ENCODE measurements at regions not wholly inside any gene's neighbourhood (a gene's known extent, or its start where the extent isn't known, plus 50 kb on each side); places are given as distances from the start of the nearest gene placed in this dataset.
"Not testable (repeated sequence)": the region's sequence is repeated elsewhere in the genome, so short reads cannot be mapped to it uniquely, and the experiment has no call there.

- DNase-seq (ENCODE audit: low spot score), result no peak
These were observed 610.3 kb upstream of the AADAT start for GRCh38 chr4:170700064-170700463.

- DNase-seq (ENCODE audit: low spot score), result no peak
These were observed 608.6 kb upstream of the AADAT start for GRCh38 chr4:170698334-170698733.

GRCh38 chr4:170697845-170698244 lies 608.1 kb upstream of the AADAT start:
- no peak for DNase-seq (ENCODE audit: low spot score)

- no peak for DNase-seq (ENCODE audit: low spot score)
These were observed 607.3 kb upstream of the AADAT start for GRCh38 chr4:170697045-170697444.

GRCh38 chr4:170691168-170691567 lies 601.4 kb upstream of the AADAT start:
- DNase-seq (ENCODE audit: low spot score), result no peak

GRCh38 chr4:170687751-170688150 lies 598.0 kb upstream of the AADAT start:
- DNase-seq (ENCODE audit: low spot score), result no peak

- DNase-seq (ENCODE audit: low spot score), result not testable (repeated sequence)
These were observed 595.9 kb upstream of the AADAT start for GRCh38 chr4:170685701-170686100.

- DNase-seq (ENCODE audit: low spot score), result no peak
These were observed 593.0 kb upstream of the AADAT start for GRCh38 chr4:170682558-170683294.

- DNase-seq (ENCODE audit: low spot score), result not testable (repeated sequence)
These were observed 592.3 kb upstream of the AADAT start for GRCh38 chr4:170682087-170682486.

- no peak for DNase-seq (ENCODE audit: low spot score)
These were observed 586.0 kb upstream of the AADAT start for GRCh38 chr4:170675568-170676262.

GRCh38 chr4:170674176-170674575 lies 584.4 kb upstream of the AADAT start:
- DNase-seq (ENCODE audit: low spot score), result no peak

- DNase-seq (ENCODE audit: low spot score), result no peak
These were observed 582.7 kb upstream of the AADAT start for GRCh38 chr4:170672381-170672965.

GRCh38 chr4:170671171-170671570 lies 581.4 kb upstream of the AADAT start:
- DNase-seq (ENCODE audit: low spot score), result no peak

GRCh38 chr4:170667814-170668213 lies 578.1 kb upstream of the AADAT start:
- DNase-seq (ENCODE audit: low spot score), result no peak

- DNase-seq (ENCODE audit: low spot score), result no peak
These were observed 577.2 kb upstream of the AADAT start for GRCh38 chr4:170666909-170667308.

GRCh38 chr4:170662250-170662649 lies 572.5 kb upstream of the AADAT start:
- DNase-seq (ENCODE audit: low spot score), result no peak

GRCh38 chr4:170657761-170658160 lies 568.0 kb upstream of the AADAT start:
- DNase-seq (ENCODE audit: low spot score), result no peak

GRCh38 chr4:170656506-170656905 lies 566.8 kb upstream of the AADAT start:
- DNase-seq (ENCODE audit: low spot score), result no peak

GRCh38 chr4:170652571-170652970 lies 562.8 kb upstream of the AADAT start:
- DNase-seq (ENCODE audit: low spot score), result no peak

GRCh38 chr4:170651786-170652185 lies 562.0 kb upstream of the AADAT start:
- DNase-seq (ENCODE audit: low spot score), result no peak

GRCh38 chr4:170627418-170627817 lies 537.7 kb upstream of the AADAT start:
- no peak for DNase-seq (ENCODE audit: low spot score)

GRCh38 chr4:170623899-170624298 lies 534.1 kb upstream of the AADAT start:
- DNase-seq (ENCODE audit: low spot score), result no peak

- no peak for DNase-seq (ENCODE audit: low spot score)
These were observed 520.7 kb upstream of the AADAT start for GRCh38 chr4:170610434-170610833.

Data from cerebellar cortex (tissue), 1 donor.